MCF 10A (cell line): ENCODE measurements at regions not wholly inside any gene's neighbourhood (a gene's known extent, or its start where the extent isn't known, plus 50 kb on each side); places are given as distances from the start of the nearest gene placed in this dataset.

Experiments used
- BruUV-seq: library from RNA; stranded (reverse); fragments of 400-500 nt; replicated peaks from 2 replicates; lab custom pipeline; 2021; lab: Mats Ljungman, UMichigan
- CTCF ChIA-PET: fragments of 300-600 bp; sonication (Branson Sonifier 250); formaldehyde crosslinking; extraction: SDS; loops from one replicate; lab custom pipeline; 2021; ENCODE audit warnings: antibody characterized with exemption, inconsistent platforms; lab: Yijun Ruan, JAX
- POLR2A ChIA-PET: fragments of 300-600, 350-650 bp; sonication (Branson Sonifier 250); formaldehyde crosslinking; extraction: SDS; loops from one replicate; lab custom pipeline; 2020; ENCODE audit warnings: antibody characterized with exemption, inconsistent platforms; lab: Yijun Ruan, JAX
- DNase-seq: peaks from one replicate; pipeline ENCODE4 v3.0.0-alpha.2; 2018; ENCODE audit not compliant: unreplicated experiment
- H3K27ac Mint-ChIP-seq: one replicate; pipeline ENCODE4 v1.8.0; 2022; ENCODE audit warnings: mild to moderate bottlenecking, low read depth, mixed read lengths; ENCODE audit not compliant: unreplicated experiment
- H3K27me3 Mint-ChIP-seq: one replicate; pipeline ENCODE4 v1.8.0; 2022; ENCODE audit warnings: mixed read lengths; ENCODE audit not compliant: insufficient read depth, unreplicated experiment
- H3K36me3 Mint-ChIP-seq: one replicate; pipeline ENCODE4 v1.8.0; 2022; ENCODE audit warnings: mild to moderate bottlenecking, moderate library complexity, mixed read lengths; ENCODE audit not compliant: insufficient read depth, unreplicated experiment
- H3K4me1 Mint-ChIP-seq: one replicate; pipeline ENCODE4 v1.8.0; 2022; ENCODE audit warnings: mixed read lengths; ENCODE audit not compliant: insufficient read depth, unreplicated experiment
- H3K4me3 Mint-ChIP-seq: one replicate; pipeline ENCODE4 v1.8.0; 2022; ENCODE audit warnings: mild to moderate bottlenecking, moderate library complexity, mixed read lengths; ENCODE audit not compliant: unreplicated experiment
- H3K9me3 Mint-ChIP-seq: one replicate; pipeline ENCODE4 v1.8.0; 2022; ENCODE audit warnings: mixed read lengths; ENCODE audit not compliant: unreplicated experiment
- CTCF ChIP-seq: fragments of 200-600 bp; IDR thresholded peaks from one replicate; pipeline ENCODE4 v1.8.0; 2022; ENCODE audit warnings: antibody characterized with exemption, mild to moderate bottlenecking; ENCODE audit not compliant: unreplicated experiment
- intact Hi-C: fragments of 100-400 bp; cut with micrococcal nuclease; formaldehyde crosslinking; loops from 2 replicates; pipeline ENCODE4 v1.14.1; 2022

DNA sequence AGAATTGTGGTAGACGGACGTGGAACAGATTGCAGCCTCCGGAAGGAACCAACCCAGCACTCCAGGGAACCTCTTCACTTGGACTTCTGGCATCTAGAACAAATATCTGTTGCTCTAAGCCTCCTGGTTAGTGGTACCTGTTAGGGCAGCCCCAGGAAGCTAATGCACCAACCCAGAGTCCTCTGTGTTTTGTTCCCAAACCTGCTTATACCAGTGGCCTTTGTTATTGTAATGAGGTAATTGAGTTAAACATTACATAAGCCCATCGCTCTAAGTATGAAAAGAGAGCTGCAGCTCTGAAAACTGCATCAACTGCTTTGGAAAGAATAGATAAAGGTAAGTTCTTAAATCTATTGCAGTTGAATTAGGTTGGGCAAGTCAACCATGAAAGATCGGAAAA, 516.7 kb downstream of the NPHP4 start:
- POLR2A ChIA-PET: no interaction called here
- Mint-ChIP-seq H3K27ac (no peak overlapping the region), H3K36me3 (no peaks in the 10 kb centered on the region), H3K27me3 (peaks cover 33% of the 10 kb centered on the region), H3K4me1 (no peaks in the 10 kb centered on the region), H3K9me3 (no peaks in the 10 kb centered on the region), H3K4me3 (no peak overlapping the region)
- intact Hi-C loops: no loop called here
- BruUV-seq: no TSS peak
- CTCF ChIA-PET: no interaction called here
- TF ChIP-seq CTCF: no peak
- no peak for DNase-seq

DNA sequence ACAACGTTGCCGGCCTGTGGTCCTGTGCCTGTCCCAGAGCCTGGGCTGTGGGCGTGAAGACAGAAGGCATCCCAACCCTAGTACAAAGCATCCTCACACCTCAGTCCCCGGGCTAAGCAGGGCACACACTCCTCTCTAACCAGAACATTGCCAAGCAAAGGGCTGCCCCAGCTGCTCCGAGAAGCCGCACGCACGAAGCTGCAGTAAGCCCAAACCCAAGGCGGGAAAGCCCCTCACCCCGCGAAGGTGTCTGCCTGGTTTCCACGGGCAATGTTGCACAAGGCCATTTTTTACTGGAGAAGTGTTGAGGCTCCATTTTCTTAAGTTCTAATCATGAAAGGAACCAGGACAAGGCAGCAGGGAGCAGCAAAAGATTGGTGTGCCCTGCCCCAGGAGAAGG, 519.0 kb downstream of the NPHP4 start:
- DNase-seq: no peak
- BruUV-seq: no TSS peak
- TF ChIP-seq CTCF: no peak
- ChIA-PET CTCF (interaction anchor here (0.6 kb wide), 1 partner anchor 13 kb away, joined by 3 read pairs; no protein-coding TSS in a partner anchor), POLR2A (no interaction called here)
- peaks cover 48% of the 10 kb centered on the region for H3K27me3 Mint-ChIP-seq
- H3K36me3 Mint-ChIP-seq: no peaks in the 10 kb centered on the region
- H3K9me3 Mint-ChIP-seq: no peaks in the 10 kb centered on the region
- no peaks in the 10 kb centered on the region for H3K4me1 Mint-ChIP-seq
- H3K4me3 Mint-ChIP-seq: no peak overlapping the region
- intact Hi-C loops: no loop called here
- no peak overlapping the region for H3K27ac Mint-ChIP-seq

GRCh38 chr1:5466487-5466886, 525.7 kb downstream of the NPHP4 start:
- Mint-ChIP-seq H3K36me3 (no peaks in the 10 kb centered on the region), H3K27me3 (peaks cover 58% of the 10 kb centered on the region), H3K27ac (no peak overlapping the region), H3K4me1 (no peaks in the 10 kb centered on the region), H3K4me3 (no peak overlapping the region), H3K9me3 (no peaks in the 10 kb centered on the region)
- no peak for TF ChIP-seq CTCF
- POLR2A ChIA-PET: interaction anchor here (1.3 kb wide), 1 partner anchor 17 kb away, joined by 4 read pairs; no protein-coding TSS in a partner anchor
- intact Hi-C loops: no loop called here
- no TSS peak for BruUV-seq
- CTCF ChIA-PET: interaction anchor here (0.6 kb wide), 1 partner anchor 529 kb away, joined by 3 read pairs; no protein-coding TSS in a partner anchor
- no peak for DNase-seq

GRCh38 chr1:5465281-5465711, 526.9 kb downstream of the NPHP4 start:
- no peaks in the 10 kb centered on the region for H3K4me1 Mint-ChIP-seq
- H3K9me3 Mint-ChIP-seq: no peaks in the 10 kb centered on the region
- DNase-seq: no peak
- TF ChIP-seq CTCF: no peak
- H3K36me3 Mint-ChIP-seq: no peaks in the 10 kb centered on the region
- CTCF ChIA-PET: interaction anchor here (0.6 to 1.8 kb wide), 3 partner anchors 9 to 189 kb away, joined by 3 read pairs; no protein-coding TSS in a partner anchor
- intact Hi-C loops: no loop called here
- no peak overlapping the region for H3K4me3 Mint-ChIP-seq
- no peak overlapping the region for H3K27ac Mint-ChIP-seq
- peaks cover 47% of the 10 kb centered on the region for H3K27me3 Mint-ChIP-seq
- no TSS peak for BruUV-seq
- POLR2A ChIA-PET: interaction anchor here (0.6 kb wide), 1 partner anchor 9 kb away, joined by 3 read pairs; no protein-coding TSS in a partner anchor
